ENCODE measurements at regions not wholly inside any gene's neighbourhood (a gene's known extent, or its start where the extent isn't known, plus 50 kb on each side); places are given as distances from the start of the nearest gene placed in this dataset.

GRCh38 chr3:80521081-80521480, 753.3 kb upstream of the ROBO1 start:
- intact Hi-C loops (cut with DNase I), result no loop called here
- no peak for DNase-seq (ENCODE audit: missing footprints)
- ATAC-seq, result no peak

- intact Hi-C loops (cut with DNase I), result no loop called here
- DNase-seq (ENCODE audit: missing footprints), result no peak
- no peak for ATAC-seq
These were observed 751.6 kb upstream of the ROBO1 start for GRCh38 chr3:80519436-80519835.

GRCh38 chr3:80496452-80496851, 728.7 kb upstream of the ROBO1 start:
- intact Hi-C loops (cut with DNase I), result no loop called here

GRCh38 chr3:80492162-80492561, 724.4 kb upstream of the ROBO1 start:
- ATAC-seq (no peak), DNase-seq (ENCODE audit: missing footprints) (no peak)
- intact Hi-C loops (cut with DNase I), result no loop called here

More at GRCh38 chr3:80496452-80496851, 728.7 kb upstream of the ROBO1 start:
- no peak for ATAC-seq
- DNase-seq (ENCODE audit: missing footprints), result peak; percentile 42

- ATAC-seq, result no peak
- intact Hi-C loops (cut with DNase I), result no loop called here
These were observed 705.2 kb upstream of the ROBO1 start for GRCh38 chr3:80472961-80473360.

GRCh38 chr3:80472459-80472858, 704.7 kb upstream of the ROBO1 start:
- ATAC-seq, result no peak
- no peak for DNase-seq (ENCODE audit: missing footprints)
- intact Hi-C loops (cut with DNase I), result no loop called here

More at GRCh38 chr3:80472961-80473360, 705.2 kb upstream of the ROBO1 start:
- DNase-seq (ENCODE audit: missing footprints), result no peak

GRCh38 chr3:80470433-80470832, 702.6 kb upstream of the ROBO1 start:
- intact Hi-C loops (cut with DNase I), result no loop called here
- DNase-seq (ENCODE audit: missing footprints), result no peak
- ATAC-seq, result no peak

GRCh38 chr3:80465746-80466145, 697.9 kb upstream of the ROBO1 start:
- DNase-seq (ENCODE audit: missing footprints) (no peak), ATAC-seq (no peak)
- intact Hi-C loops (cut with DNase I), result no loop called here

- DNase-seq (ENCODE audit: missing footprints), result no peak
- intact Hi-C loops (cut with DNase I), result no loop called here
- no peak for ATAC-seq
These were observed 683.6 kb upstream of the ROBO1 start for GRCh38 chr3:80451393-80451792.

GRCh38 chr3:80445641-80446040, 677.8 kb upstream of the ROBO1 start:
- intact Hi-C loops (cut with DNase I), result no loop called here
- DNase-seq (ENCODE audit: missing footprints) (no peak), ATAC-seq (no peak)

- no peak for DNase-seq (ENCODE audit: missing footprints)
- ATAC-seq, result no peak
- intact Hi-C loops (cut with DNase I), result no loop called here
These were observed 677.3 kb upstream of the ROBO1 start for GRCh38 chr3:80445053-80445452.

- no peak for DNase-seq (ENCODE audit: missing footprints)
- intact Hi-C loops (cut with DNase I), result no loop called here
- ATAC-seq, result no peak
These were observed 671.7 kb upstream of the ROBO1 start for GRCh38 chr3:80439490-80439889.

GRCh38 chr3:80434366-80434765, 666.6 kb upstream of the ROBO1 start:
- ATAC-seq (no peak), DNase-seq (ENCODE audit: missing footprints) (no peak)
- intact Hi-C loops (cut with DNase I), result no loop called here

- ATAC-seq (no peak), DNase-seq (ENCODE audit: missing footprints) (no peak)
- intact Hi-C loops (cut with DNase I), result no loop called here
These were observed 657.2 kb upstream of the ROBO1 start for GRCh38 chr3:80424951-80425350.

GRCh38 chr3:80408030-80408721, 640.4 kb upstream of the ROBO1 start:
- intact Hi-C loops (cut with DNase I), result no loop called here
- ATAC-seq (no peak), DNase-seq (ENCODE audit: missing footprints) (no peak)

- intact Hi-C loops (cut with DNase I), result no loop called here
- ATAC-seq, result no peak
- no peak for DNase-seq (ENCODE audit: missing footprints)
These were observed 637.8 kb upstream of the ROBO1 start for GRCh38 chr3:80405618-80406017.

- ATAC-seq (no peak), DNase-seq (ENCODE audit: missing footprints) (no peak)
- intact Hi-C loops (cut with DNase I), result no loop called here
These were observed 627.2 kb upstream of the ROBO1 start for GRCh38 chr3:80395023-80395422.

GRCh38 chr3:80391573-80391972, 623.8 kb upstream of the ROBO1 start:
- DNase-seq (ENCODE audit: missing footprints), result no peak
- ATAC-seq, result no peak
- intact Hi-C loops (cut with DNase I), result no loop called here

GRCh38 chr3:80384811-80385210, 617.0 kb upstream of the ROBO1 start:
- ATAC-seq (no peak), DNase-seq (ENCODE audit: missing footprints) (no peak)
- intact Hi-C loops (cut with DNase I), result no loop called here

- DNase-seq (ENCODE audit: missing footprints), result no peak
- ATAC-seq, result no peak
- intact Hi-C loops (cut with DNase I), result no loop called here
These were observed 606.6 kb upstream of the ROBO1 start for GRCh38 chr3:80374423-80374822.

- intact Hi-C loops (cut with DNase I), result no loop called here
- no peak for ATAC-seq
- DNase-seq (ENCODE audit: missing footprints), result no peak
These were observed 600.8 kb upstream of the ROBO1 start for GRCh38 chr3:80368616-80369015.
